AML-193 (cell line): ENCODE measurements at regions not wholly inside any gene's neighbourhood (a gene's known extent, or its start where the extent isn't known, plus 50 kb on each side); places are given as distances from the start of the nearest gene placed in this dataset.
"Not testable (repeated sequence)": the region's sequence is repeated elsewhere in the genome, so short reads cannot be mapped to it uniquely, and the experiment has no call there.

ENCODE experiments used
- DNase-seq, 2 experiments: peaks; one replicate each; lab custom pipeline; 2025; lab: John Stamatoyannopoulos, UW

DNA sequence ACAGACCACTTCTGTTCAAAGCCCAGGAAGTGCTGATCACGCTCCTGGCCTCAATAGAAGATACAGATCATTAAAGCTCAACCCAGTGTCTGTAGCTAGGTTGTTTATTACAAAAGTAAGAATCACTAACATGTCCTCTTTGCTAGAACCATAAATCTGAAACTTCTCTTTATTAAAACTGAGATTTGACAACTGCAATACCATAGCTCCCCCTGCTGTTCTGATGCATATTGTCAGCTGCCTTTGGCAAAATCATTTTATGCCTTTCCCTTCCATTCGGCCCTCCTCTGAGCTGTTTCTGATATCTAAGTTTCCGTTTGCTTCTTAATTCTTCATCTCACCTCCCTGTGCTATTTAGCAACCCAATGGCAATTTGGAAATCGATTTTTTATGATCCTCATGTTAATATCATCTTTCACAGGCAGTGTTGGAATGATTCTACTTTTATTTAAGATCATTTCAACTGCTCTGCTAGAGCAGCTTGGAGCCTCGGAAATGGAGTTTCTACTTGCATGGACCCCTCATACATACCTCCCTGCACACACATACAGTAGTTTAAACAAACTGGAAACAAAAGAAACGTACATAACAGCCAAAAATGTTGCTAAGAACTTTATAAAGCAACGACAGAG, 998.8 kb downstream of the MAT2B start:
- DNase-seq, result peak; percentile 53 to 67

DNA sequence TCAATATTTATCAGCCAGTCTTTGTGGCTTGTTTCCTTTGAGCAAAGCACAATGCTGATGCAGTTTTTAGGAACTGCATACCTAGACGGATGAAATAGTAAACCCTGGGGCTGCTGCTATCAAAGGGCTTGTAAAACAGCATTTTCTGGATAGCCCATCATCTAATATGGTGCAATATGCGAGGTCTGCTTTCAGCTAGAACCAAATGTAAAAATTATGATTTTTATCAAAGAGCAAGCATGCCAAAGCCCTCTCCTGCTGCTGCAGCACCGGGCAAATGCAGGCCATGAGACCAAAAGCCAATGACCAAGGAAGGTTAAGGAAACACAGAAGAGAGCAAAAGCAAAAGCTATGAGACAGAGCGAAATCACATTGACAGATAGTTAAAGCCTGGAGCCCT, 1000.4 kb downstream of the MAT2B start:
- no peak for DNase-seq

DNA sequence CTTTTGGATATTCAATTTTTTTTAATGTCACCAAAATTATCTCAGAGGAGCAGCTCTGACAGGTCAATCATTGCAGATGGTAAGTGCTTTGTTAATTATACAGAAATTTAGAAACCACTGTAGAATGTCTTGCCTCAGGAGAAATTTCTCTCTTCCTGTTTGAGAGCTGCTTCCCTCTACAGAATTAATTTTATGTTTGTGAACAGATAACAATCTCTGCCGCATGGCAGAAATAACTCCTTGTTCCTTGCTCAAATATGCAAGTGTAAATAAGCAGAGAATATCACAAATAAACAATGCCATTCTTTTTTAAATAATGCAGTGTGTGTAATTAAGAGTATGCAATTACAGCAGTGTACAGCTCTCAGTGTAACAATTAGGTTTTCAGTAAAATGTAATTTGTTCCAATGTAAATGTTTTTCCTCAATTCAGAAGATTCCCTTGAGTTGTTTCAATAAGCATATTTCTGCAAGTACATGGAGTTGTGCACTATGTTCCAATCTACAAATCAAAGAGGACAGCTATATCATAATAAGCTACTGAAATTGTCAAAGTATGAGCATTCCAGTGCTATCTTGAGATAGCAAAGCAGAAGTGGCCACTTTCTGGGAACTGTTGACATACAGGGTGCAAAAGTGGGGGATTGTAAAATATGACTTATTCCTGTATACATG, 1012.8 kb downstream of the MAT2B start:
- no peak for DNase-seq

DNA sequence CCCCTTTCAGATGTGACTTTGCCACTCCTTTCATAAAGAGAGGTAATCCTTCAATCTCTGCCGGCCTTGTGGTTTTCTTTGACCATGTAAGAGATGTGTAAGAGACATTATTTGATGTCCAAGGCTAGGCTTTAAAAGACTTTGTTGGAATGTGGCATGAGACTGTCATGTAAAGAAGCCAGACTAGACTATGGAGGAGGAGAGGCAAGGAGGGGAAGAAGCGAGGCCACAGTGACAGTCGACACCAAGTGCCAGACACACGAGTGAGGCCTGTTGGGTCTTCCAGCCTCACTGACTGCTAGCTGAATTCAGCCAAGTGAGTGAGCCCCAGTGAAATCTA, 1013.3 kb downstream of the MAT2B start:
- DNase-seq, result no peak

DNA sequence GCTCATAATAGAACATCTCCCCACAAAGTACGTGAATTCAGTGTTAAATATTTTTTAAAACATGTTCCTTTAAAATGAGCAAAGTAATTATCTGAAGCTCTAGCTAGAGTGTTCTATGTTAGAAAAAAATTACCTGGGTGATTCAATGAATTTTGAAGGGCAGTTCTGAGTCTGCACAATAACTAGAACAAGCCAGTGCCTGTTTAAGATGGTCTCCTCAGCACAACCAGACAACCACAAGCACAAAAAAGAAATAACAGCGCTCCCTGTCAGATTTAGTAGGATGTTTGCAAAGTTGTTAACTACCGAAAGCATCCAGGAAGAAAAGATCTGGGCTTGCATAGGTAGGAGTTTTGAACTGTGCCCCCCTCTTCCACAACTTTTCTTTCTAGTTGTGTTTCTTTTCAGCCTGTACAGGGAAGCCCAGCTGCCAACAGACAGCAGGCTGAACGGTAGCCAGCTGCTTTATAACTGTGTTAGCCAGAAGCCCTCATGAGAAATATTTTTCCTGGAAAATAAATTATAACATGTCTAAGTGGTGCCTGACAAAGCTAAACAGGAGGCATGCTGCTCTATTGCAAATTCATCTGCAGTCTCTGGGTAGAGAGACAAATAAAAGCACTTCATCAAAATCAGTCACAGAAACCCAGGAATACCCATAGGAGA, 1026.9 kb downstream of the MAT2B start:
- no peak for DNase-seq

DNA sequence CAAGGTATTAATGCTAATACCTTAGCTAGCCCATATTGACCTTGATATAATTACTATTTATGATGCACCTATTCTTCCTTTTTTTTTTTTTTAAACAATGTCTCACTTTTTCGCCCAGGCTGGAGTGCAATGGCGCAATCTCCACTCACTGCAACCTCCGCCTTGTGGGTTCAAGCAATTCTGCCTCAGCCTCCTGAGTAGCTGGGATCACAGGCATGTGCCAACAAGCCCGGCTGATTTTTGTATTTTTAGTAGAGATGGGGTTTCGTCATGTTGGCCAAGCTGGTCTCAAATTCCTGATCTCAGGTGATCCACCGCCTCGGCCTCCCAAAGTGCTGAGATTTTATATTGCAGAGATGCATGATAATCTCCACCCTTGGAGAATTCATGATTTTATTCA, 1028.0 kb downstream of the MAT2B start:
- DNase-seq, result not testable (repeated sequence)

DNA sequence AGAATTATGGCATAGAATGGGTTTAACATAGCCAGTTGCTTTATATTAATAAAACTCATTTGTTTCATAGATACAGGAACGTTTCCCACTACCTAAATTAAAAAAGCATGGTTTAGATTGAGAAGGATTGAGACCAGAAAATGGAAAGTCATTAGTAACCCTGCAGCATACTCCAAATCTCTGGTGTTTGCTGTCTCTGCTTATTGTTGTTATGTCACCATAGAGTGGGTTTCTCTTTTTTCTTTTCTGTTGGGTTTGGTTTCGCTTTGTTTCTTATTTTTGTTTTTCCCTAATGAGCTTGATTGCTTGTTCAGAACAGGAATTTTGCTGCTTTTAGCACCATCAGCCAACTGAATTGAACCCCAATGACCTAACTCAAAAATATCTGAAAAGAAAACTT, 1034.8 kb downstream of the MAT2B start:
- DNase-seq, result no peak

DNA sequence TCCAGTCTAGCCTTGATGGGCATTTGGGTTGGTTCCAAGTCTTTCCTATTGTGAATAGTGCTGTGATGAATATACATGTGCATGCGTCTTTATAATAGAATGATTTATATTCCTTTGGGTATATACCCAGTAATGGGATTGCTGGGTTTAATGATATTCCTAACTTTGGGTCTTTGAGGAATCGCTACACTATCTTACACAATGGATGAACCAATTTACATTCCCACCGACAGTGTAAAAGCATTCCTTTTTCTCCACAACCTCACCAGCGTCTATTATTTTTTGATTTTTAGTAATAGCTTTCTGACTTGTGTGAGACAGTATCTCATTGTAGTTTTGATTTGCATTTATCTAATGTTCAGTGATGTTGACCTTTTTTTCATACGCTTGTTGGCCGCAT, 1040.1 kb downstream of the MAT2B start:
- no peak for DNase-seq

DNA sequence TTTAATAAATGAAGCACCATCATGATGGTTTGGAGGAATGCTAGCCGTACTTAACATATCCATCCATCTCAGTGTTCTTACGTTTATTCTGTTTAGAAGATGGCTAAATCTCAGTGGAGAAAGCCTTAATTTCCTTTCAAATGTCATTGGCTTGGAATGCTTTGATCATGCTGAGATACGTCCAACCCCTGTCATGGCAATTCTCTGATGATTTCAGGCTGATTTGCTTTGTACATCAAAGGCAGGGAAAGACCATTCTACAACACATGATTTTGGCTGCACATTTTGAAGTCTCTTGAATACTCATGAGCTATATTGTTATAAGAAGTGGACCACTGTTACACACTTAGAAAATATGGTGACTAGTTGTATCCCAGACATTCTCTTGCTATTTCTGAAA, 1048.4 kb downstream of the MAT2B start:
- no peak for DNase-seq

DNA sequence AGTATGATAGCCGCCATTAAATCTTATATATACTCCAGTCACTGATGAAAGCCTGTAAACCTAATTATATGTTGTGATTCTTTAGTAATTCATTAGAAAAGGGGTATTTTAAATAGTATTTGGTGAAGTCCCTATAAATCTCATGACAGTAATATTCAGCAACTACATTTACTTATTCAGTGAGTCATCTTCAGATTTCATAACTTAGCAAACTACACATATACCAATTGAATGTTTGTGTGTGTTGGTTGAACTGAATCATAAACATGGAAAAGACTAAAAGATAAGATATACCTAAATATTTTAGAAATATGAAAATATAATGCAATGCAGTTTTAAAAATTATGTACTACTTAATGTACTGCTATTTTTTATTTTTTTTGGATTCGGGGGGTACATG, 1050.4 kb downstream of the MAT2B start:
- no peak for DNase-seq

DNA sequence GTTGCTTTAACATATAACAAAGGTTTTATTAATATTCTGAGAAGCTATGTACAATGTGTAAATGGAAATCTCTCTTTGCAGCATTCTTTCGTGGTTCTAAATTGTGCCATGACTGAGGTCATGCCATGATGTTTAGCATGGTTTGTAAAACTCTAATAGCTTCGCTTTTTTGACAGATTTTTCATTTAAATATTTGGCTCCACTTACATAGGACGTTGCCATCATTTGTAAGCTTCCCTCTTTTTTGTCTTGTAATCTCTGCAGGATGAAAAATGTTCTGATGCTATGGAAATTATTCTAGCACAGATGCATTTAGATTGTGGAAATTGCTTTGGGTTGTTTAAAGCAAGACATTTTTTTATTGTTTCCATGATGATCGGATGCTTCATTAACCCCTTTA, 1054.8 kb downstream of the MAT2B start:
- no peak for DNase-seq

DNA sequence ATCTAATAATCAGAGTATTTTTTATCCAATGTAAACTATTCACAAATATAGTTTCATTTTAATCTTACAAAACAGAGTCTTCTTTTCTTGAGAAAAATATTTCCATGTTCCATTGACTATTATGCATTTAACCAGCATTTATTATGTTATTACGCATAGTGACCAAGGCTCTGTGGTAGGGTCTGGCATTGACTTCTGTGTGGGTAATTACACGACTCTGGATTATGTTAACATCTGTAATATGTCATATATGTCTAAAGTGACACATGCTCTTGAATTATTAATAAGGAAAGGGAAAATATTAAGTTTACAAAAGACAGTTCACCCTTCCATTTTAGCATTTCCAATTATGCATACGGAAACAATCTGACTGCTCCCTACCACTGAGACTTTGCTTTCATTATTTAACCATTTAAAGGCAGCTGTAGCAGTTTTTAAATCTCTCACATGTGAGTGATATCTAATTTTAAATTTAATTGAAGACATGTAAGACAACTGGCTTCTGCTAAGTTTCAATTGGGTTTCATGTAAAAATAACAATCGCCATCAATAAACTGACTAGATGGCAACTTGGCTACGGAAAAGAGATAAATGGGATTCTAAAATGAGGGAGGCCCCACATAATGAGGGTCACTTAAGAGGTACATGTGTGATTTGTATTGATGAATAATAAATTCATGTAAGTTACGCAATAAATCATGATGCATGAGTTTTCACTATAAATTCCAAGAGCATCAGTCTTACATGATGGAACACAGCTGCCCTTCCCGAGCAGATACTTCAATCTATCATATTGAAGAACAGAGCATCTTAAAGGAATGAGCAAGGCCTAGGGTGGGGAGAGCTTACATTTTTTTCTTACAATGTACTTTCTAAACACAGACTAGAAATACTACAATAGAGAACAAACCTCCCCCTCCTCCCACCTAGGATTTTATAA, 1056.8 kb downstream of the MAT2B start:
- DNase-seq, result no peak

DNA sequence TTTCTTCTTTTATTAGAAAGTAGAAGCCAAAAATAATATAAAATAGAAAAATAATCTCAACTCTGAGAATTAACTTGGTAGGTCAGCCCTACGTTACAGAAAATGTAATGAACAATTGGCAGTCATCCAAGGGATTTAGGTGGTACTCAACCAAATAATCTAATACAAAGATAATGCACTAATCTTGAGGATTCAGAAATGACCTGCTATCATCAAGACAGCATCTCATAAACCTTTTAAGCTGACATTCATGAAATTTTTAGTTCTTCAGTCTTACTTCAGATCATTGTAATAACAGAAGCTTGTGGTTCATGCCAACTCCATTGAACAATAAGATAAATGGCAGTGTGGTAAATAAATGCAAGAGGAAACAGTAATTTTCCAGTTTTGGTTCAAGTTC, 1058.0 kb downstream of the MAT2B start:
- DNase-seq, result no peak

DNA sequence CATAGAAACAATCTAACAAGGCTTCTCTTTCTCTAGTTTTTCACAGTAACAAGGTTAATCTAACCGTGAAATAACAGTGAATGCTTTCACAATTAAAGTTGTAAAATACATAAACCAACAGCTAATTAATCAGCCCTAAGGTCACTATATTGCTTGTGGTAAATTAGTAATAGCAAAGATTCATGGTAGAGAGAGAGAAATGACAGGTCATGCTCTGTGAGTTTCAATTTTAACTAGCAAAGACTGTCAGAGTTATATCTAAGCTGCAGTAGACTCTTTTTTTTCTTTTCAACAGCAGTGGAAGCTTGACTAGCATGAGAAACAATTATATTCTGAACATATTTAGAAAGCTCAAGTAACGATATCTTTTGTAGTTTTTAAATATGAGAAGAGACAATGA, 1068.0 kb downstream of the MAT2B start:
- DNase-seq, result no peak

DNA sequence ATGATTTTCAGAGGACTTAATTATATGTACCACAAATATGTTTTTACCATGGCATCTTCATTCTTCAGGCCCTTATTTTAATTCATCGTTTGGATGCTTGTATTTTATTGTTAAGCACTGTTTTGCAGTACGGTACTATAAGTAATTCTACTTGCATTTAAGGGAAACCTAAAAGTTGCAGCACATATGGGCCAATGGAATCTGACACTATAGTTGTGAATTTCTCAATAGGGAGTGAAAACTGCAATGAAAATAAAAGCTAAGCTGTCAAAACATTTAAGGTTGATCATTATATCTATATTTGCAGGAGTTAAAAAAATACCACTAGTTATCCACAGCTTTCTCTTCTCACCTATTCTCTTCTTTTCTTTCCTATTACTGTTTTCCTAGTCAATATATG, 1071.8 kb downstream of the MAT2B start:
- DNase-seq, result no peak

DNA sequence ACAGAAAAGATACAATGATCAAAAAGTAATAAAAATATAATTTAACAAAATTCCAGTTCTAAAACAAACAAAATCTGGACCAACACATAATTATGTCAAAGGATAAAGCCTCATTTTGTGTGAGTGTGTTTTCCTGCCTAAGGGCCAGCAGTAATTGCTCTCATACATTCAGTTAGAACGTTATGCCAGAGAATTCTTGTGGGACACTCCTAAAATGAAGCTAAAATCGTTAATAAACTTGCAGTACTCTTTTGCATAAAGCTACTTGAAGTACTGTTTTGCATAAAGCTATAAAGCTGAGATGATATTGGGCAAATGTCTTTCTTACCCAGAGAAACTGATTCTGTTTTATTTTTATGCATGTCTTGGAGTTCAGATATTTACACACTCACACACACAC, 1072.3 kb downstream of the MAT2B start:
- no peak for DNase-seq

DNA sequence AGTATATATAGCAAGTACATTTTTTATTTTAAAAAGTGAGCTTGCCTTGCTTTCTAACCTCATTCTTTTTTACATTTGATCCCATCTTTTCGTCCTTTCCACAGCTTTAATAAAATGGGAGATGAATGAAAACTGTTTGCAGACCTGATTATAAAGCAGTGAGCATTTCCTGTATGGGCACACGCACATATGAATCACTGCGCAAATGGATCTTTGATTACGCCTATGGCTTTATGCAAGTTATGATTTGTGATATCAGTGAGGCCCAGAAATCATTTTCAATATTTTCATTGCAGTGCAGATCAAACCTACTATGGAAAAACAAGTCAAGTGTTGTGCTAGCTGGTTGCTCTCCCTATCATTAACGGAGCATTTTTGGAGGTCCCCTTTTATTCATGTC, 1073.0 kb downstream of the MAT2B start:
- DNase-seq, result no peak

DNA sequence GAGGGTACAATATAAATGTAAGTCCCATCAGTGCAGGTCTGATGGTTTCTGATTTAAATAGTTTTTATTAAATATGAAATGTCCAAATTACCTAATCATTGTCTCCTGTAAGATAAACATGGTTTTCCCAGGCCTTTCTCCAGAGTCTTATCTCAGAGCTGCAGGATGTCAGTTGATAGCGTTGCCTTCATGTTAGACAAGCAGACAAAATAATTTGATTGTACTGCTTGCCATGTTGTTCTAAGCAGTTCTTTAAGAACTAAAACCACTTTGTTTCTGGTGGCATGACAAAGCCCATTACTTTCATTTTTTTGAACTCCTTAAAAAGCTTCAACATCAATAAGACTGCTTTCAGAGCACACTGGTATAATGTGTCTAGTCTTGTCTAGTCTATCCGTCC, 1073.5 kb downstream of the MAT2B start:
- DNase-seq, result no peak

DNA sequence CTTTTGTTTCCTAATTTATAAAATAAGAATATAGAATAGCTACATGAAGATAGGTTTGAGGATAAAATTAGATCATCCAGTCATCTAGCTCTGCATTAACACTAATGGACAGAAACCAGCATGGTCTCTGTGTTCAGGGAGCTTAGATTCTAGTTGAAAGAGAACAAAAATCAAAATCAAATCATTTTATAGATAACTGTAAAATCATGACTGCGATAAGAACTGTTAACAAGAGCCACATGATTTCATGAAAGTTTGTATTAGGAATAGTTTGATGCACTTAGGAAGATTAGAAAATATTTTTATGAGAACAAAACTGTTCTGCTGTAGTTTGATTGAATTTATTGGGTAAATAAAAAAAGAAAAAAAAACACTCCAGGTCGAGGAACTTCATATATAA, 1074.7 kb downstream of the MAT2B start:
- DNase-seq, result no peak

DNA sequence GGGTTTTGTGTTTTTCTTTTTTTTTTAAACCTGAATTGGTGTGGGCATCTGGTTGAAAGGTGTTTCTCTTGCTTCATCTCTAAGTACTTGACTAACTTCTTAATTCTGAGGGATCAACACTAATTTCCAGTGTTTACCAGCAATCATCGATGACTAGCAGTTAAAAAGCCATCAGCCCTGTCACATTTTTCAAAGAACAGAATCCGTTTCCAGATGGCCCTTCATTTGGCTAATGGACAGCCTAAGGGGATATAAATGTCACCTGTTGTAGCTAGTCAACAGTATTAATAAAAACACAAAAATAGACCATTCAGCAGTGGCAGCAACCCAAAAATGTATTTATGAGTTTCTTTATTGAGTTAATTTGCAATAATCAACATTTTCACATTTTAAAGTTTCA, 1076.5 kb downstream of the MAT2B start:
- no peak for DNase-seq

DNA sequence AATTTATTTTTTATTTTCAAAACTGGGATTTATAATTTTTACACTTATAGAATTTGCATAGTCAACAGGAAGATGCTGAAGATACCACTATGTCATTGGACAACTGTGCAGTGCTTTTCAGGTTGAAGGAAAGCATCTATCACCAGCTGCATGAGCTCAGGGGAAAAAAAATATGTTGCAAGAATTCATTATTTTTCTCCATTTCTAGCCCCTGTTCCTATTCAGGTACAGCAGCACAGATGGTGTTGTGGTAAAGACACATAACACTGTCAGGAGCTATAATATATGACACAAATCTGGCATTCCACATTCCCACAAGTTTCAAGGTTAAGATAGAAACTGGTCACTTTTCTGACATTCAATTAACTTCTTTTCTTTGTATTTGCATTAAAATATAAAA, 1088.6 kb downstream of the MAT2B start:
- DNase-seq, result no peak

DNA sequence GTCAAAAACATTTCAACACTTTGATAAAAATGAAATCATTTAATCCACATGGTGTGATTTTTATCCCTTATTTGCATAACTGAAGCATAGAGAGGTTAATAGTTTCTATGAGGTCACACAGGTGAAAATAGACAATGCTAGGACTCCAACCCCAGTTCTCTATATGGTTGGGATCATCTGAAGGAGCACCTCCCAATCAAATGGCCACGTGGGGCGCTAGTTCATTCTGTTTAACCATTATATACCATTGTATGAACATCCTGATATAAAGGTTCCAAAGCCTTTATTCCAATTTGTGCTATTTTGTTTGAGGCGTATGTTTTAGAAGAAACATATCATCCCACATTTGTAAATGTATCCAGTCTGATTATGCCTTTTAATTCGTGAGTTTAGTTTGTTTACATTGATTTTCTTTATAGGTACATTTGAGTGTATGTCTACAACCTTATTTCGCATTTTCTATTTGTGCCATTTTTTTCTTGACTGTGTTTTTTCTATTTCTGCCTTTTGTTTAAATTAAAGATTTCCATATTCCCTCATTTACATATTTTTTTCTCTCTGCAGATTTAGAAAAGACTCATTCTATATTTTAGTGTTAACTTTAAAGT, 1092.0 kb downstream of the MAT2B start:
- peak; percentile 6 to 11 for DNase-seq
